HCT116 (cell line): ENCODE measurements at regions not wholly inside any gene's neighbourhood (a gene's known extent, or its start where the extent isn't known, plus 50 kb on each side); places are given as distances from the start of the nearest gene placed in this dataset.

Source experiments
- ATAC-seq: fragments of 200-7000 bp; cut with Tn5 transposase; 2 replicates; pipeline ENCODE4 v1.9.1; 2020; ENCODE audit warnings: mild to moderate bottlenecking, moderate library complexity
- BruUV-seq: library from RNA; stranded (reverse); fragments of 400-500 nt; replicated peaks from 2 replicates; lab custom pipeline; 2021; lab: Mats Ljungman, UMichigan
- CTCF ChIA-PET: fragments of 300-600 bp; sonication (Branson Sonifier 250); formaldehyde crosslinking; loops from one replicate; lab custom pipeline; 2021; ENCODE audit warnings: antibody characterized with exemption; lab: Charles Lee
- POLR2A ChIA-PET: fragments of 300-600, 350-600 bp; sonication (Branson Sonifier 250); formaldehyde crosslinking; loops from one replicate; lab custom pipeline; 2021; ENCODE audit warnings: antibody characterized with exemption; lab: Charles Lee
- RAD21 ChIA-PET, 2 experiments: fragments of 300-600 bp; sonication (Branson Sonifier 250); formaldehyde crosslinking; loops; one replicate each; lab custom pipeline; 2023; ENCODE audit warnings: low total read pairs in 2 of 2; ENCODE audit not compliant: uncharacterized antibody in 2 of 2, unreplicated experiment in 2 of 2, low non-redundant PET in 1 of 2; lab: Charles Lee
- DNase-seq: peaks from one replicate; pipeline ENCODE4 v3.0.0-alpha.2; 2010; ENCODE audit warnings: low read depth, low spot score
- H2AFZ ChIP-seq: fragments of 200-600 bp; shearing (Covaris generic), sonication (generic); 2 replicates; pipeline ENCODE4 v1.6.1; 2017; ENCODE audit warnings: low read depth, mixed run types, mixed read lengths, antibody characterized with exemption, low read length; ENCODE audit not compliant: poor library complexity, severe bottlenecking
- H3K27ac ChIP-seq: 2 replicates; pipeline ENCODE4 v1.5.1; 2012; ENCODE audit warnings: low read depth, low read length
- H3K27me3 ChIP-seq: fragments of 200-600 bp; sonication (generic); 2 replicates; pipeline ENCODE4 v1.6.1; 2016; ENCODE audit warnings: mixed run types, low read length, mixed read lengths; ENCODE audit not compliant: insufficient read depth
- H3K36me3 ChIP-seq, 2 experiments: fragments of 200-500 bp in 1 of 2; fragments of 200-600 bp in 1 of 2; sonication (Bioruptor generic) in 1 of 2; sonication (generic) in 1 of 2; 2 replicates each; pipeline versions ENCODE4 v1.5.1 to v1.6.1; 2014 to 2016; ENCODE audit warnings: low read length in 2 of 2, inconsistent platforms in 1 of 2, mixed read lengths in 1 of 2, mixed run types in 1 of 2; ENCODE audit not compliant: insufficient read depth in 2 of 2, control insufficient read depth in 1 of 2
- H3K4me1 ChIP-seq, 2 experiments: fragments of 200-600 bp in 1 of 2; sonication (generic) in 1 of 2; 2 replicates each; pipeline versions ENCODE4 v1.5.1 to v1.6.1; 2012 to 2017; ENCODE audit warnings: low read length in 2 of 2, inconsistent platforms in 1 of 2, mild to moderate bottlenecking in 1 of 2, mixed read lengths in 1 of 2, mixed run types in 1 of 2, moderate library complexity in 1 of 2; ENCODE audit not compliant: insufficient read depth in 2 of 2, control insufficient read depth in 1 of 2
- H3K4me2 ChIP-seq: fragments of 200-600 bp; sonication (generic); 2 replicates; pipeline ENCODE4 v1.6.1; 2017; ENCODE audit warnings: mixed run types, low read length, mixed read lengths
- H3K4me3 ChIP-seq, 2 experiments: fragments of 200-600 bp in 1 of 2; sonication (generic) in 1 of 2; replicated peaks in 1 of 2; 2 replicates each; pipeline ENCODE4 v1.5.1; 2011 to 2016; ENCODE audit warnings: low read length in 2 of 2, control low read depth in 1 of 2, low read depth in 1 of 2, mild to moderate bottlenecking in 1 of 2, mixed read lengths in 1 of 2, mixed run types in 1 of 2
- H3K79me2 ChIP-seq: fragments of 200-600 bp; sonication (generic); 2 replicates; pipeline ENCODE4 v1.6.1; 2017; ENCODE audit warnings: mild to moderate bottlenecking, mixed run types, low read length, moderate library complexity, mixed read lengths; ENCODE audit not compliant: insufficient read depth
- H3K9ac ChIP-seq: fragments of 200-600 bp; sonication (generic); 2 replicates; pipeline ENCODE4 v1.6.1; 2016; ENCODE audit warnings: low read length, mixed read lengths
- H3K9me2 ChIP-seq: fragments of 200-600 bp; sonication (generic), shearing (Covaris generic); 2 replicates; pipeline ENCODE4 v1.6.1; 2017; ENCODE audit warnings: mixed run types, mild to moderate bottlenecking, moderate library complexity; ENCODE audit not compliant: insufficient read depth
- H3K9me3 ChIP-seq, 2 experiments: fragments of 200-500 bp in 1 of 2; fragments of 200-600 bp in 1 of 2; sonication (Bioruptor generic) in 1 of 2; sonication (generic) in 1 of 2; 2 replicates each; pipeline ENCODE4 v1.6.1; 2014 to 2017; ENCODE audit warnings: low read length in 2 of 2, mixed read lengths in 2 of 2, inconsistent platforms in 1 of 2, low read depth in 1 of 2, mild to moderate bottlenecking in 1 of 2, mixed run types in 1 of 2, moderate library complexity in 1 of 2; ENCODE audit not compliant: control insufficient read depth in 1 of 2, insufficient read depth in 1 of 2
- H4K20me1 ChIP-seq: fragments of 200-600 bp; sonication (generic), shearing (Covaris generic); 2 replicates; pipeline ENCODE4 v1.6.1; 2017; ENCODE audit warnings: mixed run types, mild to moderate bottlenecking, moderate library complexity; ENCODE audit not compliant: insufficient read depth
- CBX3 ChIP-seq: IDR thresholded peaks from 2 replicates; pipeline ENCODE4 v1.6.1; 2012; ENCODE audit warnings: low read depth
- CEBPB ChIP-seq: IDR thresholded peaks from 2 replicates; pipeline ENCODE4 v1.6.1; 2012; ENCODE audit warnings: low read depth
- ELF1 ChIP-seq: IDR thresholded peaks from 2 replicates; pipeline ENCODE4 v1.6.1; 2012; ENCODE audit warnings: low read depth, borderline replicate concordance
- EZH2phosphoT487 ChIP-seq: fragments of 200-600 bp; IDR thresholded peaks from 2 replicates; pipeline ENCODE4 v1.6.1; 2018; ENCODE audit warnings: antibody characterized with exemption, borderline replicate concordance
- FOSL1 ChIP-seq: IDR thresholded peaks from 2 replicates; pipeline ENCODE4 v1.6.1; 2012; ENCODE audit warnings: low read depth
- POLR2A ChIP-seq: IDR thresholded peaks from 2 replicates; pipeline ENCODE4 v1.7.0; 2011; ENCODE audit warnings: borderline replicate concordance; ENCODE audit not compliant: insufficient read depth, insufficient read length; ENCODE audit errors: extremely low read depth
- POLR2AphosphoS5 ChIP-seq: IDR thresholded peaks from 2 replicates; pipeline ENCODE4 v1.6.1; 2011; ENCODE audit warnings: mild to moderate bottlenecking, low read depth, low read length, moderate library complexity
- SIN3A ChIP-seq: IDR thresholded peaks from 2 replicates; pipeline ENCODE4 v1.6.1; 2012; ENCODE audit warnings: low read depth
- YY1 ChIP-seq: IDR thresholded peaks from 2 replicates; pipeline ENCODE4 v1.6.1; 2011; ENCODE audit warnings: low read length, low read depth, moderate library complexity, mild to moderate bottlenecking; ENCODE audit not compliant: insufficient replicate concordance; ENCODE audit errors: extremely low read depth
- ZFX ChIP-seq: fragments of 450-650 bp; IDR thresholded peaks from 2 replicates; pipeline ENCODE4 v1.6.1; 2017
- ZNF274 ChIP-seq: fragments of 200-500 bp; sonication (Bioruptor generic); IDR thresholded peaks from 2 replicates; pipeline ENCODE4 v1.6.1; 2014; ENCODE audit warnings: mild to moderate bottlenecking, low read depth, low read length, inconsistent platforms
- intact Hi-C: fragments of 100-400 bp; cut with micrococcal nuclease; formaldehyde crosslinking; loops from 2 replicates; pipeline ENCODE4 v1.10.0; 2022
- TF ChIP-seq, protein P1 (sequence below): IDR thresholded peaks from 2 replicates; pipeline ENCODE4 v1.6.1; 2011; ENCODE audit warnings: mild to moderate bottlenecking, low read length, moderate library complexity; ENCODE audit not compliant: insufficient replicate concordance; ENCODE audit errors: extremely low read depth
- TF ChIP-seq, protein P2 (sequence below): IDR thresholded peaks from 2 replicates; pipeline ENCODE4 v1.6.1; 2012; ENCODE audit warnings: low read depth
- TF ChIP-seq, protein P3 (sequence below): IDR thresholded peaks from 2 replicates; pipeline ENCODE4 v1.6.1; 2012

DNA sequence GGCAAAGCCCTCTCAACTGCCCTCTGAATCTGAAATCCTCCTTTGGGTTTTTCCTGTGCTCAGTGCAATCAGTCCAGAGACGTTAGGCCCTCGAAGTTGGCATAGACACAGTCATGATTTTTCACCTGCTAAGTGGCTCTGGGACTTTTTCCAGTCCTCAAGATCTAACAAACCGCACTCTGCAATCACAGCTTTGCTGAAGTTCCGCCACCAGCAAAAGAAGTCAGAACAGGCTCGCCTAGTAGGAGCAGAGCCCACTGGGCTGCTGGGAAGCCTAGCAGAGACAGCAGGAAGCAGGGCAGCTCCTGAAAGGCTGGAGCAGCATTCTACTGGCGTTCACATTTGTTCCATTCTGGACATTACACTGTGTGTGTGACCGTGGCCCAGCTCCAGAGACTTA is 222.8 kb upstream of the KIF2A start:
- TF ChIP-seq, protein P1, sequence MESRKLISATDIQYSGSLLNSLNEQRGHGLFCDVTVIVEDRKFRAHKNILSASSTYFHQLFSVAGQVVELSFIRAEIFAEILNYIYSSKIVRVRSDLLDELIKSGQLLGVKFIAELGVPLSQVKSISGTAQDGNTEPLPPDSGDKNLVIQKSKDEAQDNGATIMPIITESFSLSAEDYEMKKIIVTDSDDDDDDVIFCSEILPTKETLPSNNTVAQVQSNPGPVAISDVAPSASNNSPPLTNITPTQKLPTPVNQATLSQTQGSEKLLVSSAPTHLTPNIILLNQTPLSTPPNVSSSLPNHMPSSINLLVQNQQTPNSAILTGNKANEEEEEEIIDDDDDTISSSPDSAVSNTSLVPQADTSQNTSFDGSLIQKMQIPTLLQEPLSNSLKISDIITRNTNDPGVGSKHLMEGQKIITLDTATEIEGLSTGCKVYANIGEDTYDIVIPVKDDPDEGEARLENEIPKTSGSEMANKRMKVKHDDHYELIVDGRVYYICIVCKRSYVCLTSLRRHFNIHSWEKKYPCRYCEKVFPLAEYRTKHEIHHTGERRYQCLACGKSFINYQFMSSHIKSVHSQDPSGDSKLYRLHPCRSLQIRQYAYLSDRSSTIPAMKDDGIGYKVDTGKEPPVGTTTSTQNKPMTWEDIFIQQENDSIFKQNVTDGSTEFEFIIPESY, result no peak
- TF ChIP-seq, protein P2, sequence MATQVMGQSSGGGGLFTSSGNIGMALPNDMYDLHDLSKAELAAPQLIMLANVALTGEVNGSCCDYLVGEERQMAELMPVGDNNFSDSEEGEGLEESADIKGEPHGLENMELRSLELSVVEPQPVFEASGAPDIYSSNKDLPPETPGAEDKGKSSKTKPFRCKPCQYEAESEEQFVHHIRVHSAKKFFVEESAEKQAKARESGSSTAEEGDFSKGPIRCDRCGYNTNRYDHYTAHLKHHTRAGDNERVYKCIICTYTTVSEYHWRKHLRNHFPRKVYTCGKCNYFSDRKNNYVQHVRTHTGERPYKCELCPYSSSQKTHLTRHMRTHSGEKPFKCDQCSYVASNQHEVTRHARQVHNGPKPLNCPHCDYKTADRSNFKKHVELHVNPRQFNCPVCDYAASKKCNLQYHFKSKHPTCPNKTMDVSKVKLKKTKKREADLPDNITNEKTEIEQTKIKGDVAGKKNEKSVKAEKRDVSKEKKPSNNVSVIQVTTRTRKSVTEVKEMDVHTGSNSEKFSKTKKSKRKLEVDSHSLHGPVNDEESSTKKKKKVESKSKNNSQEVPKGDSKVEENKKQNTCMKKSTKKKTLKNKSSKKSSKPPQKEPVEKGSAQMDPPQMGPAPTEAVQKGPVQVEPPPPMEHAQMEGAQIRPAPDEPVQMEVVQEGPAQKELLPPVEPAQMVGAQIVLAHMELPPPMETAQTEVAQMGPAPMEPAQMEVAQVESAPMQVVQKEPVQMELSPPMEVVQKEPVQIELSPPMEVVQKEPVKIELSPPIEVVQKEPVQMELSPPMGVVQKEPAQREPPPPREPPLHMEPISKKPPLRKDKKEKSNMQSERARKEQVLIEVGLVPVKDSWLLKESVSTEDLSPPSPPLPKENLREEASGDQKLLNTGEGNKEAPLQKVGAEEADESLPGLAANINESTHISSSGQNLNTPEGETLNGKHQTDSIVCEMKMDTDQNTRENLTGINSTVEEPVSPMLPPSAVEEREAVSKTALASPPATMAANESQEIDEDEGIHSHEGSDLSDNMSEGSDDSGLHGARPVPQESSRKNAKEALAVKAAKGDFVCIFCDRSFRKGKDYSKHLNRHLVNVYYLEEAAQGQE, result no peak
- no peak for TF ChIP-seq CEBPB
- TF ChIP-seq FOSL1, result no peak
- no peak for TF ChIP-seq CBX3
- no peak for TF ChIP-seq YY1
- no peak for TF ChIP-seq EZH2phosphoT487
- no peak for TF ChIP-seq ZNF274
- TF ChIP-seq POLR2AphosphoS5, result no peak
- TF ChIP-seq SIN3A, result no peak
- TF ChIP-seq POLR2A, result no peak
- TF ChIP-seq, protein P3, sequence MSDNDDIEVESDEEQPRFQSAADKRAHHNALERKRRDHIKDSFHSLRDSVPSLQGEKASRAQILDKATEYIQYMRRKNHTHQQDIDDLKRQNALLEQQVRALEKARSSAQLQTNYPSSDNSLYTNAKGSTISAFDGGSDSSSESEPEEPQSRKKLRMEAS, result no peak
- TF ChIP-seq ZFX, result no peak
- no peak for TF ChIP-seq ELF1
- intact Hi-C loops, result no loop called here
- H3K4me3 ChIP-seq, result no peak overlapping the region
- H3K4me2 ChIP-seq, result 0 out of 2 replicates have a peak overlapping the region, but pooled peaks have one; percentile 39
- H2AFZ ChIP-seq, result no peak overlapping the region
- DNase-seq (no peak), ATAC-seq (no peak)
- H3K4me1 ChIP-seq, result peaks cover 10 to 25% of the 10 kb centered on the region in 2 experiments
- CTCF ChIA-PET, result no interaction called here
- no TSS peak for BruUV-seq
- H3K36me3 ChIP-seq, result no peaks in the 10 kb centered on the region
- H3K9me2 ChIP-seq, result no peaks in the 10 kb centered on the region
- H3K9ac ChIP-seq, result no peak overlapping the region
- H4K20me1 ChIP-seq, result no peaks in the 10 kb centered on the region
- H3K27ac ChIP-seq, result no peak overlapping the region
- no peaks in the 10 kb centered on the region for H3K79me2 ChIP-seq
- POLR2A ChIA-PET, result no interaction called here
- H3K27me3 ChIP-seq, result peaks cover 49% of the 10 kb centered on the region
- no peaks in the 10 kb centered on the region for H3K9me3 ChIP-seq
- RAD21 ChIA-PET, result no interaction called here
